ENCODE measurements at regions not wholly inside any gene's neighbourhood (a gene's known extent, or its start where the extent isn't known, plus 50 kb on each side); places are given as distances from the start of the nearest gene placed in this dataset.

GRCh38 chr3:16004812-16005211 lies 169.7 kb upstream of the GALNT15 start:
- no peak for TF ChIP-seq CTCF (conservative IDR thresholded peaks at IDR 0.05; ENCODE audit: low read depth in 2 of 2)
- no peak for TF ChIP-seq STAT1 (IDR thresholded peaks at IDR 0.05; ENCODE audit: unreplicated experiment)
- no peak for TF ChIP-seq EZH2 (IDR thresholded peaks at IDR 0.05; ENCODE audit: low read depth, unreplicated experiment)
- TF ChIP-seq POLR2AphosphoS5 (IDR thresholded peaks at IDR 0.05; ENCODE audit: low read depth), result no peak
- TF ChIP-seq CREB1 (CRISPR knock-in tag; IDR thresholded peaks at IDR 0.05; ENCODE audit: low read depth), result no peak
- no peak for TF ChIP-seq EZH2phosphoT487 (IDR thresholded peaks at IDR 0.05; ENCODE audit: unreplicated experiment)
- TF ChIP-seq JUNB (IDR thresholded peaks at IDR 0.05; ENCODE audit: unreplicated experiment), result no peak
- TF ChIP-seq ZNF331 (CRISPR knock-in tag; IDR thresholded peaks at IDR 0.05; ENCODE audit: low read depth), result no peak
- no peak for TF ChIP-seq ZNF114 (CRISPR knock-in tag; IDR thresholded peaks at IDR 0.05)
- no peak for TF ChIP-seq REST (IDR thresholded peaks at IDR 0.05; ENCODE audit: unreplicated experiment)
- no peak for TF ChIP-seq ETS1 (IDR thresholded peaks at IDR 0.05)
- no peak for TF ChIP-seq ZNF462 (CRISPR knock-in tag; IDR thresholded peaks at IDR 0.05)
